ENCODE measurements at regions not wholly inside any gene's neighbourhood (a gene's known extent, or its start where the extent isn't known, plus 50 kb on each side); places are given as distances from the start of the nearest gene placed in this dataset.

- ATAC-seq (ENCODE audit: low read depth) (no peak), DNase-seq (no peak)
- BruUV-seq (replicated peaks): no TSS peak
- no peak overlapping the region for H2AFZ ChIP-seq (replicated peaks; ENCODE audit: low read length, poor library complexity)
- H2BK120ac ChIP-seq (ENCODE audit: low read depth, low read length): no peak overlapping the region
- H2BK15ac ChIP-seq (ENCODE audit: low read depth, low read length): no peak overlapping the region
- H3K4me2 ChIP-seq (ENCODE audit: low read depth, low read length): no peak overlapping the region
- ChIA-PET POLR2A (ENCODE audit: unreplicated experiment) (no interaction called here), CTCF (no interaction called here)
- no peak overlapping the region for H3K56ac ChIP-seq (ENCODE audit: extremely low read depth, insufficient read depth, low read length)
- H4K20me1 ChIP-seq (ENCODE audit: insufficient read depth, low read length): no peaks in the 10 kb centered on the region
- H3K18ac ChIP-seq (ENCODE audit: low read depth, low read length): no peak overlapping the region
- H3K4ac ChIP-seq (ENCODE audit: low read depth, low read length): no peak overlapping the region
- no peak overlapping the region for H3K14ac ChIP-seq (replicated peaks; ENCODE audit: low read depth, low read length)
- H3K23ac ChIP-seq (ENCODE audit: low read depth, low read length): no peak overlapping the region
- H3K4me1 ChIP-seq (ENCODE audit: control insufficient read depth, insufficient read depth, low read length): no peaks in the 10 kb centered on the region
- H4K5ac ChIP-seq (ENCODE audit: low read depth, low read length): no peak overlapping the region
- dilution Hi-C loops (cut with HindIII; ENCODE audit: low sequenced_read_pairs, unreplicated experiment): no loop called here
- in situ Hi-C loops (cut with MboI; ENCODE audit: low sequenced_read_pairs): no loop called here
- TF ChIP-seq POLR2A (IDR thresholded peaks at IDR 0.05; ENCODE audit: low read depth, low read length): no peak
- no peak for TF ChIP-seq RCOR1 (IDR thresholded peaks at IDR 0.05; ENCODE audit: insufficient replicate concordance, low read length)
- TF ChIP-seq MXI1 (IDR thresholded peaks at IDR 0.05; ENCODE audit: borderline replicate concordance, low read depth, low read length): no peak
- no peak for TF ChIP-seq BHLHE40 (IDR thresholded peaks at IDR 0.05; ENCODE audit: low read depth, low read length)
- no peak for TF ChIP-seq CHD1 (IDR thresholded peaks at IDR 0.05; ENCODE audit: low read depth, low read length)
- no peak for TF ChIP-seq RFX5 (IDR thresholded peaks at IDR 0.05; ENCODE audit: low read depth, low read length)
- TF ChIP-seq SMC3 (IDR thresholded peaks at IDR 0.05; ENCODE audit: low read depth, low read length): no peak
- TF ChIP-seq MAFK (IDR thresholded peaks at IDR 0.05; ENCODE audit: low read depth, low read length): no peak
- TF ChIP-seq USF2 (IDR thresholded peaks at IDR 0.05; ENCODE audit: low read depth, low read length): no peak
- no peak for TF ChIP-seq ELK1 (IDR thresholded peaks at IDR 0.05; ENCODE audit: borderline replicate concordance, low read depth, low read length)
- no peak for TF ChIP-seq MAZ (IDR thresholded peaks at IDR 0.05; ENCODE audit: borderline replicate concordance, low read depth, low read length)
- TF ChIP-seq NFE2L2 (IDR thresholded peaks at IDR 0.05; ENCODE audit: low read depth, low read length): no peak
- TF ChIP-seq CTCF (conservative IDR thresholded peaks at IDR 0.05; ENCODE audit: low read depth, low read length): no peak
- TF ChIP-seq RAD21 (IDR thresholded peaks at IDR 0.05; ENCODE audit: low read length): no peak
- no peak for TF ChIP-seq FOS (IDR thresholded peaks at IDR 0.05; ENCODE audit: low read depth, low read length)
- no peak for TF ChIP-seq CEBPB (IDR thresholded peaks at IDR 0.05; ENCODE audit: low read depth, low read length)
- H3K27ac ChIP-seq (ENCODE audit: insufficient read depth, low read length): no peak overlapping the region
- no peak overlapping the region for H2AK9ac ChIP-seq (replicated peaks; ENCODE audit: low read depth, low read length, poor library complexity)
- no peaks in the 10 kb centered on the region for H3K9me1 ChIP-seq (ENCODE audit: insufficient read depth, low read length)
- no peaks in the 10 kb centered on the region for H3K27me3 ChIP-seq (ENCODE audit: control insufficient read depth, insufficient read depth, low read length)
- WGBS, 2 experiments (ENCODE audit: extremely low coverage in 2 of 2, insufficient read length in 1 of 2): 64% methylated on average over 2 of the region's 4 CpGs; no CpG with 5 or more reads in 1 of the 2 experiments
- no peak overlapping the region for H4K91ac ChIP-seq (ENCODE audit: insufficient read depth, low read depth, low read length)
- no peak overlapping the region for H2BK20ac ChIP-seq (ENCODE audit: low read depth, low read length)
- no peaks in the 10 kb centered on the region for H3K79me1 ChIP-seq (ENCODE audit: low read depth in 1 of 2, low read length in 2 of 2)
- no peak overlapping the region for H3K9ac ChIP-seq (ENCODE audit: low read depth, low read length)
- no peak overlapping the region for H3K4me3 ChIP-seq (ENCODE audit: insufficient read depth, low read depth, low read length)
- no peak overlapping the region for H2AK5ac ChIP-seq (ENCODE audit: low read depth, low read length)
- intact Hi-C loops (cut with micrococcal nuclease): no loop called here
- H2BK5ac ChIP-seq (ENCODE audit: low read depth, low read length, poor library complexity, severe bottlenecking): no peak overlapping the region
- no peaks in the 10 kb centered on the region for H3K36me3 ChIP-seq (ENCODE audit: control insufficient read depth, insufficient read depth, low read length)
- peaks cover 7% of the 10 kb centered on the region for H3K9me3 ChIP-seq (ENCODE audit: control insufficient read depth, insufficient read depth, low read length)
- H4K8ac ChIP-seq (ENCODE audit: low read depth in 2 of 2, low read length in 2 of 2): no peak overlapping the region
Measured at GRCh38 chr17:54177606-54178308, 355.0 kb downstream of the KIF2B start.

Measured in IMR-90 (cell line).